ENCODE measurements at regions not wholly inside any gene's neighbourhood (a gene's known extent, or its start where the extent isn't known, plus 50 kb on each side); places are given as distances from the start of the nearest gene placed in this dataset.
"Not testable (repeated sequence)": the region's sequence is repeated elsewhere in the genome, so short reads cannot be mapped to it uniquely, and the experiment has no call there.

DNA sequence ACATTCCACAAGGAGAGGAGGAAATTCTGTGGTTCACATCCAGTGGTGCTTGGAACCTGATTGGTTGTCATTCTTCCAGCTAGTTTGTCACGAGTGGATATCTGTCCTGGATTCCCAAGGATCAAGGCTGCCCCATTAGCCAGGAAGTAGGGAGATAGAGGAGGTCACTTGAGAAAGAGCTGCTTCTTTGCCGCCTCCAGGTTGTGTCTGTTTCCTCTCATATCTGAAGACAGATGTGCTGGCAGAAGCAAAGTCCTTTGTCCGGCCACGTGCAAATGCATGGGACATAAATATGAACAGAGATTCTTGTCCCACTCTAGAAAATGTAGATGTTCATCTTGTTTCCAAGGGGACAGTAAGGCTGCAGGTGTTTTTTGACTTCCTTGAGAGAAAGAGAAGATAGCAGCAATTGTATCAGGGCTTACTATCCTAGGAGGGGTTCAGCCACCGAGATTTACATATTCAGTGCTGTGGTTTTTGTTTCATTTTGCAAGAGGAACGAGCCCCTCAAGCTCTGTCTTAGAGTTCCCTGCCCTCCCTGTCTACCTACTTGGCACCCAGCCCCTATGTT, 174.4 kb downstream of the RPIA start:
- no peak for DNase-seq

DNA sequence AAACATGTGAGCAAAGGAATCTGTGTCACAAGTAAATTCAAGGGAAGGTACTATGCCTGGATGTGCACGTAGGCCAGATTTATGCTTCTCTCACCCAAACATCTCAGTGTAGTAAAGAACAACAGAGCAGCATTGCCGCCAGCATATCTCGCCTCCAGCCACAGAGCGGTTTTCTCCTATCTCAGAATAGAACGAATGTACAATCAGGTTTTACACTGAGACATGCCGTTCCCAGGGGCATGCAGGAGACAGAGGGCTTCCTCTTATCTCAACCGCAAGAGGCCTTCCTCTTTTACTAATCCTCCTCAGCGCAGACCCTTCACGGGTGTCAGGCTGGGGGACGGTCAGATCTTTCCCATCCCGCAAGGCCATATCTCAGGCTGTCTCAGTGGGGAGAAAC, 175.3 kb downstream of the RPIA start:
- DNase-seq, result no peak

DNA sequence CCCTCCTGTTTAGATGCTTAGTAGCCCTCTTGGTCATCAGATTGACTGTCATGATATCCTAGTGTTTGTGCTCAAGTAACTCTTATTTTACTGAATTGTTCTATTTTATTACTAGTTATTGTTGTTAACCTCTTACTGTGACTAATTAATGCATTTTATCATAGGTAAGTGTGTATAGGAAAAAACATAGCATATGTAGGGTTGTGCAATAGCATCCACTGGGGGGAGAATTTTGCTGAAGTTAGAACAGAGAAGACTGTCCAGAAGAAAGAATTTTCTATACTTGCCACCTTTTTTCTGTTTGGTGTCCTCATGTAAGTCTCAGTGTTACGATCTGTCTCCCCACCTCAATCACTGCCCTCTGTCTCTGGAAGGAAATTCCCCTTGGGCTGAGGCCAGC, 177.4 kb downstream of the RPIA start:
- DNase-seq, result no peak

DNA sequence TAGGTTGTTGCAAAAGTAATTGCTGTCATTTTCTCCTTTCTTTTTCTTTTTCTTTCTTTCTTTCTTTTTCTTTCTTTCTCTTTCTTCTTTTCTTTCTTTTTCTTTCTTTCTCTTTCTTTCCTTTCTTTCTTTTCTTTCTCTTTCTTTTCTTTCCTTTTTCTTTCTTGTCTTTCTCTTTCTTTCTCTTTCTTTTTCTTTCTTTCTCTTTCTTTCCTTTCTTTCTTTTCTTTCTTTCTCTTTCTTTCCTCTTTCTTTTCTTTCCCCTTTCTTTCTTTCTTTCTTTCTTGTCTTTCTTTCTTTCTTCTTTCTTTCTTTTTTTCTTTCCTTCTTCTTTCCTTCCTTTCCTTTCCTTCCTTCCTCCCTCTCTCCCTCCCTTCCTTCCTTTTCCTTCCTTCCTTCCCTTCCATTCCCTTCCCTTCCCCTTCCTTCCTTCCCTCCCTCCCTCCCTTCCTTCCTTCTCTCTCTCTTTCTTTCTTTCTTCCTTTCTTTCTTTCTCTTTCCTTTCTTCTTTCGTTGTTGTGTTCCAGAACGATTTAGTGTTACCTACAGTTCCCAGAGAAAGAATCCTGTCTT, 178.9 kb downstream of the RPIA start:
- no peak for DNase-seq

DNA sequence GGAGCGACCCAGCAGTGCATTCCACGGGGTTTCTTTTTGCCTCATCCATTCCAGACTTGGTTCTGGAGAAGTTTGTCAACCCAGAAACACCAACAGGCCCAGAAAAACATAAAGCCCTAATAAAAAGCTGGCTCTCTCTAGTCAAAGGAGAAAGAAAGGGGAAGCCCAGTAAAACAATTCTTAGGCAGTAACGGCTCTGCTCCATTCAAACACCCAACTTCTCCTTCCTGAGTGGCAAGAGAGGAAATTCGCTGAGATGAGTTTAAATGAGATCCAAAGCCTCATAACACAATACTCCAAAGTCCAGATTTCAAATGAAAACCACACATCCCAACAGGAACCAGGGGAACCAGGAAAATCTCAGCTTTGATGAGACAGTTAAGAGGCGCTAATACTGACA, 179.9 kb downstream of the RPIA start:
- DNase-seq, result no peak

DNA sequence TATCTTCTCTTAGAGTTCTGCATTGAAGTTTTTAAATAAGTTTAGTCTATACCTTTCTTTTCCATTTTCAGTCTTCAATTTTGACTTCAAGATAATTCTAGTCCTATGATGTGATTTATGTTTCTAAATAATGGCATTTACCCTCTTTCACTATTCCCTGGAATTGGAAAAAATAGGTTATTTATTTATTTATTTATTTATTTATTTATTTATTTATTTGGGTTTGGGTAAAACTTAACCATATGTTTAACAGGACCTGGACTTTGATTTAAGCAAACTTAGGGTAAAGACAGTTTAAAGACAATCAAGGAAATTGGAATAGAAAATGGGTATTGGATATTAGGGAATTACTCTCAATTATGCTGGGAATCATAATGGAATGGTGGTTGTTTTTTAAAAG, 182.1 kb downstream of the RPIA start:
- DNase-seq, result no peak

DNA sequence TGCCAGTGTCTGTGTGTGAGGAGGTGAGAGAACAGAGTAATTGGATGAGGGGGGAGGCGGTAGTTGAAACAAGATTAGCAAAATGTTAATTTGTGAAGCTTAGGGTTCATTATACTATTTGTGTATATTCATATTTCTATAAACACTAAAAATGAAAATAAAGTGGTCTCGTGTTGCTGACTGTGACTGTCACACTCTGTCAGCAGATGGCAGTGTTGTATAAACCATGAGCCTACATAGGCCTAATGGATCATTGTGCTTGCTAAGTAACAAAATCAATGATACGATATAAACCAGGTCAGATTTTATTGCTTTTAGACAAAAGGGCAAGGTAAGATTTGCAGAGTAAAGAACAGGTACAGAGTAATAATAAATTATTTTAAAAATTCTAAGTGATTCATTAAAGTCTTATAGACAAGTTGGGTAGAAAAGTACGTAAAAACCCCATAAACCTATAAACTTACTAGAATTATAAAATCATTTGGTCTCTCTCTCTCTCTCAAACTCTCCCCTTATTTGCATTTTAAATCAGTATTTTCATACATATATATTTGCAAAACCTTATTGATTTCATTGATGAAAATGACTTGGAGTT, 182.7 kb downstream of the RPIA start:
- no peak for DNase-seq

DNA sequence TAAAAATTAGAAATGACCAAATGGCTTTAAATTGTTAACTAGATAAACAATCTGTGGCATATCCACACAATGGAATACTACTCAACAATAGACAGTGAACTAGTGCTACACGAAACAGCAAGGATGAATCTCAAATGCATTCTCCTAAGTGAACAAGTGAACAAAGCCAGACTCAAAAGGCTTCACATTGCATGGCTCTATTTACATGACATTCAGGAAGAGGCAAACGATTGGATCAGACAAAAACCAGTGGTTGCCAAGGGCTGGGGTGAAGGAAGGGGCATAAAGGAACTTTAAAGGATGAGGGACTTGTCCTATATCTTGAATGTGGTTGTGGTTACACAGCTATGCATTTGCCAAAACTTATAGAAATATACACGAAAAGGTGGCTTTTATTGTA, 184.3 kb downstream of the RPIA start:
- DNase-seq, result no peak

DNA sequence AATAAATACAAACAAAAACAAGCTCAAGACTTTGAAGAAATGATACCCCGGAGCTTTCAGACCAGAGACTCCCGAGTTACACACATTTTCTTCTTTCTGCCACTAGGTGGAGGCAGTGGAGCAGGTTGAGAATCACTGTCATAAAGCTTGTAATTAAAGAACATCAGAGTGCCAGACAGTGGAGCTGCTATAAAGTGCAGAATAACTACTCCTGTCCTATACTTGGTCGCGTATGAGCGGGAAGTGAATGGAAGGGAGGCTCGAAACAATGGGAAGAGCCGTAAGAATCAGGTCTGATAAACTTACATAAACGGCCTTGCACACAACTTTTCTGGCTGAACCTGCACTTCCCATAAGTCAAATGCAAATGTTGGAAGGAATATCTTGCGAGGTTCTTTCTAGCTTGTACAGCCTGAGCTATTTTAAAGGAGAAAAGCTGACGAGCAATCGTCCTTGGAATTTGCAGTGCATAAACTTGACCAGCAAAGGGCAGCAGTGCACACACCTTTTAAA, 189.0 kb downstream of the RPIA start:
- DNase-seq, result peak; percentile 47

DNA sequence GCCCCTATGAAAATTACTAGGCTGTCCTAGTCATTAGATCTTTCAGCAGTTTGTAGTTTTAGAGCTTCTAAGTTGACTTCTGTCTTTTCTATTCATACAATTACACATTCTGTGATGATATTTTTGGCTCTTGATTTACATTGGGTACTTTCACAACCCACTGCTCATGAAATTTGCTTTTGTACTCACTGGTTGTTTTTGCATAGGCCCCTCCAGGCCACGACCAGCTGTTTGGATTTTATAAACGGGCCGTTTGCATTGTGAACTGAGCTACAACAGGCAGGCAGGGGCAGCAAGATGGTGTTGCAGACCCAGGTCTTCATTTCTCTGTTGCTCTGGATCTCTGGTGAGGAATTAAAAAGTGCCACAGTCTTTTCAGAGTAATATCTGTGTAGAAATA, 193.8 kb downstream of the RPIA start:
- DNase-seq, result no peak

DNA sequence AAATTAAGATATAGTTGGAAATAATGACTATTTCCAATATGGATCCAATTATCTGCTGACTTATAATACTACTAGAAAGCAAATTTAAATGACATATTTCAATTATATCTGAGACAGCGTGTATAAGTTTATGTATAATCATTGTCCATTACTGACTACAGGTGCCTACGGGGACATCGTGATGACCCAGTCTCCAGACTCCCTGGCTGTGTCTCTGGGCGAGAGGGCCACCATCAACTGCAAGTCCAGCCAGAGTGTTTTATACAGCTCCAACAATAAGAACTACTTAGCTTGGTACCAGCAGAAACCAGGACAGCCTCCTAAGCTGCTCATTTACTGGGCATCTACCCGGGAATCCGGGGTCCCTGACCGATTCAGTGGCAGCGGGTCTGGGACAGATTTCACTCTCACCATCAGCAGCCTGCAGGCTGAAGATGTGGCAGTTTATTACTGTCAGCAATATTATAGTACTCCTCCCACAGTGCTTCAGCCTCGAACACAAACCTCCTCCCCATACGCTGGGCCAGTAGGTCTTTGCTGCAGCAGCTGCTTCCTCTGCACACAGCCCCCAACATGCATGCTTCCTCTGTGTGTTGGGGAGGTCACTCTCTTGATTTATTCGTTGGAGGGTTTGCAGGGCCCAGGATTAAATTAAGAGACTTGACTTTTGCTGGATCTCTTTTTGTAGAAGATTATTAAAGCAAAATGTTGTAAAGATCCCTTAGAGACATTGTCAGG, 194.4 kb downstream of the RPIA start:
- DNase-seq, result no peak

DNA sequence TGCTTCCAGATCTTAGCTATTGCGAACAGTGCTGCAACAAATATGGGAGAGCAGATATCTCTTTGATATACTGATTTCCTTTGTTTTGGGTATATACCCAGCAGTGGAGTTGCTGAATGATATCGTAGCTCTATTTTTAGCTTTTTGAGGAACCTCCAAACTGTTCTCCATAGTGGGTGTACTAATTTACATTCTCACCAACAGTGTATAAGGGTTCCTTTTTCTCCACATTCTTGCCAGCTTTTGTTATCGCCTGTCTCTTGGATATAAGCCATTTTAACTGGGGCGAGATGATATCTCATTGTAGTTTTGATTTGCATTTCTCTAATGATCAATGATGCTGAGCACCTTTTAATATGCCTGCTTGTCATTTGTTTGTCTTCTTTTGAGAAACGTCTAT, 196.0 kb downstream of the RPIA start:
- not testable (repeated sequence) for DNase-seq

DNA sequence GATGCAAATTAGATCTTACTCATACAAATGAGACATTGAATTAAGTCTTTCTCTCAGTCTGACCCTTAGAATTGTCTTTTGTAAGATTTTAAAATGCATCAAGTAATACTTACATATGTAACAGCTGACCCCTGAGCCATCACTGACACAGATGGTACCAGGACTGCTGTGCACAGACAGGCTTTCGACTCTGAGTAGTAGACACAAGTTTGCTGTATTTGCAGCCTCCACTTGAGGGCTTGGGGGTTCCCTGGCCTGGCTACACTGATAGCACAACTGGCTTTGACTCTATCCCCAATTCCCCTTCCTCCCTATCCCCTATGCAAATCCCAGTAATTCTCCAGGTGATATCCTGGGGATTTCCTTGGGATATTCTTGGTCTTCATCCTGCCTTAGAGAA, 200.7 kb downstream of the RPIA start:
- DNase-seq, result no peak

DNA sequence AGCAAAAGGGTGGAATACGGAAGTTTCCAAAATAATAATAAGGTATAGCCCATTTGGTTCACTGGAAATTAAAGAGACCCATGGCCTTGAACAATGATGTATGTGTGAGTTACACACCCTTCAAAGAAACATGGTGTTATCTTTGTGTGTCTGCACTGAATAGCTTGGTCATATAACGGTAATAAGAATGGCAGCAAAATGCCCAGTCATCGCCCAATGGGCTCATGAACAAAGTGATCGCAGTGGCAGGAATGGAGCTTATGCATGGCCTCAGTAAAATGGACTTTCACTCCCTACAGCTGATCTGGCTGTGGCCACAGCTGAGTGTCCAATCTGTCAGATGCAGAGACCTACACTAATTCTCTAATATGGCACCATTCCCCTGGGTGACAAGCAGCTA, 201.3 kb downstream of the RPIA start:
- DNase-seq, result no peak

DNA sequence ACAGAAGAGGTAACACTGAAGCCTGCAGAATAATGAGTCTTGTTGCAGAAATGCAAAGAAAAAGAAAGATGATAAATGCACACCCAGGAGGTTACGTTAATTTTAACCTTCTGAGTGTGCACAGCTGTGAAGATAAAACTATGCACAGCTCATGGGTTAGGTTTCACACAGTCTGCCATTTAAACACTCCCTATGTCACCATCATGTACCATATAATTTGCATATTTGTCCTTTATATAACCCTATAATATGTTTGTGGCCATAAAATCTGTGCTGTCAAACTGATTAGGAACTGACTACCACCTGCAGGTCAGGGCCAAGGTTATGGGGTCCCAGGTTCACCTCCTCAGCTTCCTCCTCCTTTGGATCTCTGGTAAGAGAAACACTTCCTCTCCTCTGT, 205.5 kb downstream of the RPIA start:
- no peak for DNase-seq

DNA sequence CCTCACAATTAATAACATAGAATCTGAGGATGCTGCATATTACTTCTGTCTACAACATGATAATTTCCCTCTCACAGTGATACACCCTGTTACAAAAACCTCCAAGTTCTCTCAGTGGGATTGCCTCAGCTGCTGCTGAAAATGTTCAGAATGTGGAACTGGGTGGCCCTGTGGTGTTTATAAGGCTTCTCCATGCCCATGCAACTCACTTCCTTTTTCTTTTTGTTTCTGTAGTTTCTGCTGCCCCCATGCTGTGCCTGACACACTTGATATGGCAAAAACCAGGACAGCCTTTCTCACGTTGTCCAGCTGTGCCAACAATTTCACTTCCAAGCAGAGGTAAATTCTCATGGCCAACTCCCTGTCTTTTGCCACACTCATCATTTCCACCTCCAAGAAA, 206.2 kb downstream of the RPIA start:
- DNase-seq, result no peak

DNA sequence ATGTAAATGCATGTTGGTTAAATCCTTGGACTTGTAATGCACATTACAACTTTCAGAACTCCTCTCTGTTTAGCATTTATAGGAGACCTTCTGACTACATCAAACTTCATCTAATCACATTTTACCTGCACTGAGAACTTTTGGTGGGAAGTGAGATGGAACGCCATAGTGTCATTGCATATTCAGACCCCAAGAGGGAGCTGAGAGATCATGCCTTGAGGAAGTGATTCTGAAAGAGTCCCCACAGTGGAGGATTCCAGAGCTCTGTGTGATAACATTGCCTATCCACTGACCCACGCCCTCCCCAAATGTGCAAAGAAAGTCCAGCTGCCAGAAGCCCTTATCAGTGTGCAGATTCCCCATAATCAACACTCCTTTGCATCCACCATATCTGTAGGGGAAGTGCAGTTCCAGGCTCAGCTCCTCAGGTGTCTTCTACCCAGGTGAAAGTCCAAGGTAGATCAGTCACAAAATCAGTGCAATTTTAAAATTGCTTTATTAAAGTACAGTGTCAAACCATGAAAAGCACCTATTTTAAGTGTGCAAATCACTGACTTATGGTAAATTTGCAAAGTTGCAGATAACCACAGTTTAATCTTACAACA, 212.4 kb downstream of the RPIA start:
- no peak for DNase-seq

DNA sequence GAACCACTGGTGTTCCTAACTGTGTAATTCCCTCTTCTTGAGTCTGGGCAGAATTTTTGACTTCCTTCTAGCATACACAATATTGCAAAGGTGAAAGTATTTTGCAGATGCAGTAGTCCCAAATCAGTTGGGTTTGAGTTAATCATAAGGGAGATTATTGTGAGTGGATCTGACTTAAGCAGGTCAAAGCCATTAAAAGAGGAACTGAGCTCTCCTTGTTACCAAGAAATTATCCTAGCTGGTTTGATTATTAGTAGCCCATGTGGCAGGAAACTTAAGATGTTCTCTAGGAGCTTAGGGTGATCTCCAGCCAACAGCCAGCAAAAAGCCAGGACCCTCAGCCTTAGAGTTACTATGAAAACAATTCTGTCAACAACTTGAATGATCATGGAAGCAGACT, 221.8 kb downstream of the RPIA start:
- no peak for DNase-seq

DNA sequence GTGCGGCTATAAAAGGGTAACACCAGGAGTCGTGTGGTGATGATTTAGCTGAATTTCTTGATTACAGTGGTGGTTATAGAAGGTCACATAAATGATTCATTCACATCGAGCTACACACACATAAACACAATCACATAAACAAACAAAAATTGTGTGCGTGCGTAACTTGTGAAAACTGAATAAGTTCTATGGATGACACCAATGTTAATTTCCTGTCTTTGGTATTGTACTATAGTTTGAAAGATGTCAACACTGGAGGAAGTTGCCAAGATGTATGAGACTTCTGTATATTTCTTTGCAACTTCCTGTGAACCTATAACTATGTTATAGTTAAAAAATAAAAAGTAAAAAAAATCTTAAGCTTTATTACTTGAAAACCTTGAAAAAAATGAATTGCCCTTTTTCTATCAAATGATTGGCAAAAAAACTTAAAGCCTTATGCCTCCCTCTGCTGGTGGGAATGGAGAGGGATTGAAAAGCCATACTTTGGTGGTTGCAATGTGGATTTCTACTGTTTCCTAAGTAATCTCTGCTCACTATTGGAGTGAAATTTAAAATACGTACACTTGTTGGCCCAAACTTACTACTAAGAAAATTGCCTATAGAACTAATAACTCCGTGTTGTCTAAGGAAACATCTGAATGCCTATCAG, 227.7 kb downstream of the RPIA start:
- DNase-seq, result no peak

DNA sequence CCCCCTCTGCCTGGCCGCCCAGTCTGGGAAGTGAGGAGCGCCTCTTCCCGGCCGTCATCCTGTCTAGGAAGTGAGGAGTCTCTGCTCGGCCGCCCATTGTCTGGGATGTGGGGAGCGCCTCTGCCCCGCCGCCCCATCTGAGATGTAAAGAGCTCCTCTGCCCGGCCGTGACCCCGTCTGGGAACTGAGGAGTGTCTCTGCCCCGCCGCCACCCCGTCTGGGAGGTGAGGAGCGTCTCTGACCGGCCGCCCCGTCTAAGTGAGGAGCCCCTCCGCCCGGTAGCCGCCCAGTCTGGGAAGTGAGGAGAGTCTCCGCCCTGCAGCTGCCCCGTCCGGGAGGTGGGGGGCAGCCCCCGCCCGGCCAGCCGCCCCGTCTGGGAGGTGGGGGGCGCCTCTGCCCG, 228.9 kb downstream of the RPIA start:
- DNase-seq, result not testable (repeated sequence)

DNA sequence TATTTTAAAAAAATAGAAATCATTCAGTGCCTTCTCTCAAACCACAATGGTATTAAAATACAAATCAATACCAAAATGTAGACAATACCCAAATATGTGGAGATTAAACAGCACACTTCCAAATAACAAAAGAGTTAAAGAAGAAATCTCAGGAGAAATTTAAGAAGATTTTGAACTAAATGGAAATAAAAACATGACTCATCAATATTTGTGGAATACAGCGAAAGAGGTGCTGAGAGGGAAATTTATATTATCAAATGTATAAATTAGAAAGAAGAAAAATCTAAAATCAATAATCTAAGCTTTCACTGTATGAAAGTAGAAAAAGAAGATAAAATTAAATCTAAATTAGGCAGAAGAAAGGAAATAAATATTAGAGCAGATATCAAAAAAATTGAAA, 233.1 kb downstream of the RPIA start:
- DNase-seq, result no peak

DNA sequence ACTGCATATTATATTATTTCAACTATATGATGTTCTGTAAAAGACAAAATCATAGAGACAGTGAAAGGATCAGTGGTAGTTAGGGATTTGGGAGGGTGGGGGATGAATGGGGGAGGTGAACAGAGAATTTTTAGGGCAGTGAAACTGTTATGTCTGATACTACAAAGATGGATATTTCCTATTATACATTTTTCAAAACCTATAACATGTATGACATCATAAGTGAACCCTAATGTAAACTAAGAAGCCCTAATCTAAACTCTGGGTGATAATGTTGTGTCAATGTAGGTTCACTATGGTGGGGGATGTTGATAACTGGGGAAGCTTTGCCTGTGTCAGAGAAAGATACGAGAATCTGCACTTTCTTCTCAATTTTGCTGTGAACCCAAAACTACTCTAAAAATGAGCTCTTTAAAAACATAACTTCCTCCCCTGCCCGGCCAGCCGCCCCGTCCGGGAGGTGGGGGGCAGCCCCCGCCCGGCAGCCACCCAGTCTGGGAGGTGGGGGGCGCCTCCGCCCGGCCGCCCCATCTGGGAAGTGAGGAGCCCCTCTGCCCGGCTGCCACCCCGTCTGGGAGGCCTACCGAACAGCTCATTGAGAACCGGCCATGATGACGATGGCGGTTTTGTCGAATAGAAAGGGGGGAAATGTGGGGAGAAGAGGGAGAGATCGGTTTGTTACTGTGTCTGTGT, 234.4 kb downstream of the RPIA start:
- DNase-seq, result no peak

DNA sequence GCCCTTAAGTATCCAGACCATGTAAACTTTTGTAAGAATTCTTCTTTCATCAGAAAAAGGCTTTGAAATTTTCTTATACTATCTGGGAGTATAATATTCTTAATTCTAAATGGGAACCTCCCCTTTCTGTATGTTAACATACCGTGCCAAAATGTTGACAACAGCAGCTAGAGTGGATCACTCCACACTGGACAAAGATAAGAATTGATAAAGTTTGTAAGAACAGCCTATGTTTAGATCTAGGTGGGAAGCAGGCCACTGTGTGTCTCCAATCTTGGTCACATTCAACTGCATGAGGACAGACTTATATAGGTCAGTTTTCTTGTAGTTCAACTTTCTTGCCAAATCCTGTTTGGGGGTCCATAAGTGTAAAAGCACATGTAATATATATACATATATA, 235.7 kb downstream of the RPIA start:
- no peak for DNase-seq
